GM18907 (cell line): ENCODE measurements at regions not wholly inside any gene's neighbourhood (a gene's known extent, or its start where the extent isn't known, plus 50 kb on each side); places are given as distances from the start of the nearest gene placed in this dataset.
A peak's percentile ranks its signal among the peaks of the same experiment; 100 is the strongest.

Source experiments
- ATAC-seq: cut with Tn5 transposase; IDR thresholded peaks from one replicate; pipeline ENCODE4 v1.9.1; 2021; ENCODE audit warnings: mild to moderate bottlenecking, moderate library complexity; ENCODE audit not compliant: unreplicated experiment

- no peak for ATAC-seq
These were observed 317.9 kb downstream of the ETS1 start for GRCh38 chr11:128269466-128269865.

DNA sequence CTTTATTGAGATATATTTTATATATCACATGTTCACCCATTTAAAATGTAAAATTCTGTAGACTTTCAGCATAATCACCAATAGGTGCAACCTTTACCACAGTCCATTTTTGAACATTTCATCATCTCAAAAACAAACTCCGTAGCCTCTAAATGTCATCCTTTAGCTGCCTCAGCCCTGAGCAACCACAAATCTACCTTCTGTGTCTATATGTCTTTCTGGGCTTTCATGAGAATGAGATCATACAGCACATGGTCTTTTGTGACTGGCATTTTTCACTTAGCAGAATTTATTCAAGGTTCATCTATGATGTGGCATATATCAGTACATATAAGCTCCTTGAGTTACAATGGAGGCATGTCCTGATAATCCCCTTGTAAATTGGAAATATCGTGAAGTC, 320.5 kb downstream of the ETS1 start:
- no peak for ATAC-seq

- ATAC-seq: no peak
These were observed 324.7 kb downstream of the ETS1 start for GRCh38 chr11:128262463-128263345.

GRCh38 chr11:128261011-128261421, 326.3 kb downstream of the ETS1 start:
- peak; percentile 72 for ATAC-seq

DNA sequence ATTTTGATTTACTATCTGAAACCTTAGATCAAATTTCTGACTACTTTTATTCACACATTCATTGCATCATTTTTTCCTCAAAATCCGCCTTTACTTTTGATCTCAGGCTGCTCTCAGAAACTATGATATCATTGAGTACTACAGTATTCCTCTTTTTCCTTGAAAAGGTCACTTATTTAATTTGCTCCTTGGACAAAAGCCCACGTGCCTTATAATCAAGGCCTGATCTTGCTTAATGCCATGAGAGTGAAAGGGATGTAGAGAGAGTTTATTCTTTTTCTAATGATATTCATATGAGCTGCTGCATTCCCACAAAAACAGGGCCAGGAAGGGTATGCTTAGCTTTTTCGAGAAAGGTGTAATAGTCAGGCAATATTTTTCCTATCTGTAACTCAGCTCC, 327.0 kb downstream of the ETS1 start:
- no peak for ATAC-seq

GRCh38 chr11:128259816-128260215, 327.5 kb downstream of the ETS1 start:
- ATAC-seq: no peak

- ATAC-seq: no peak
These were observed 332.4 kb downstream of the ETS1 start for GRCh38 chr11:128254941-128255340.

- no peak for ATAC-seq
These were observed 336.2 kb downstream of the ETS1 start for GRCh38 chr11:128251140-128251539.

DNA sequence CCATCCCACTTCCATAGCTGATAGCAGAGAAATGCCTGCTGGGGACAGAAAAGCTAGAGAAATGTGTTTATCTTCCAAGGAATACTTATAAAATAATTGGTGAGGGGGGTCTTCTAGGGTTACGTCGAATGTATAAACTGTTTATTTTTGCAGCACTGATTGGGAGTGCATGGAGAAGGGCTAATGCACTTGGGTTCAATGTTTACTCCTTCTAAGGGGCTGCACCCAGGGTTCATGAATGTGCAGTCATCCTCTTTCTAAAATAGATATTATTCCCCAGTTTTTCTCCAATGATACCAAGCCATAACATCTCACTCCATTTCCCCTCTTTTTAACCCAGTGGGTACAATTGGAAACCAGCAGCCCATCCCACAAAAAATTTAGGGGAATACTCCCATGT, 336.9 kb downstream of the ETS1 start:
- ATAC-seq: no peak

DNA sequence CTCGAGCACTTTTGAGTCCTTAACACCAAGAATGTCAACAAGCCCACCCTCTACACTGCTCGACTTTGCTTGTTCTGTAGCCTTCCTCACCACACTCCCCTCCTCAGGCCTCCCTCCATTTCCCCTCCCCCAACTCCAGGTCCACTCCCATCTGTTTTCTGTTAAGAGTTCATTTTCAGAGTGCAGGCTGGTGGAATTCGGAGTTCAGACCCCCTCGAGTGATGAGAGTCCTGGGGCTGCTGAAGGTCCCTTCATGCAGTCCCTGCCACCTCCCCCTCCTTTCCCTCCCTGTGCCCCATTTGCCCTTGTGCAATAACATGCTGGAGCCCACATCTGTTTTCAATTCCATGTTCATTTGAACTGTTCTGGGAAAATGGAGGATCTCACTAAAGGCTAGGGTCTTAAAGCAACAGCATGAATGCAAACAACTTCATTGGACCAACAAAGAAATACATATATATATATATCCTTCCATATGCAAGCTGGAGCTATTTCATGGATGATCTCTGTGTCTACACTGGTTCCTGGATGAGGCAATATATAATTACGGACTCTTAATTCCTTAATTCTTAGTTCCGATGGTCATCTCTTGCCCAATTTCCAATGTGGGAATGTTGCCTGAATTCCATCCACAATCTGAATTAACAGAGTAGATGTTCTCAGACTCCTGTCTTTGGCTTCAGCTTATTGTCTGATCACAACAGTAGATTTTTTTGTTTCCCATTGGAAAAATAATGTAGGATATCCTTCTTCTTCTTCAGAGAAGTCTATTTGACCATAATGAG, 340.4 kb downstream of the ETS1 start:
- no peak for ATAC-seq

DNA sequence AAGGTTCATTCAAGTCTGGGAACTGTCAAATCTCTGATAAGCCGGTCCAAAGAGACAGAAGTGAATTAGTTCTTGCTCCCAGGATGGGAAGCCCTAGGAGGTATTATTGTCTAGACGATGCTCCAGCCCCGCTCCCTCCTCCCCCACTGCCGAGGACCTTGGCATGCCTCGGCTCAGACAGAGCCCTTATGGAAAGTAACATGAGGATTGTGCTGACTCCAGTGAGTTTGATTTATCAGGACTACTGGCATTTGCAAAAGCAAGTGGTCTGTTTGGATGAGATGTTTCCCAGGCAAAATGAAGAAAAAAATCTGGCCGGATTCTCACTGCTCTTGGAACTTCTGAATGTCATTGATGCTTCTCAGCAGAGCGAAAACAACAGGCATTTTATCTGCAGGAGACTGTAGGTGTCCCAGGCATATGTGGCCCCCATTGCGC, 341.0 kb downstream of the ETS1 start:
- ATAC-seq: no peak

DNA sequence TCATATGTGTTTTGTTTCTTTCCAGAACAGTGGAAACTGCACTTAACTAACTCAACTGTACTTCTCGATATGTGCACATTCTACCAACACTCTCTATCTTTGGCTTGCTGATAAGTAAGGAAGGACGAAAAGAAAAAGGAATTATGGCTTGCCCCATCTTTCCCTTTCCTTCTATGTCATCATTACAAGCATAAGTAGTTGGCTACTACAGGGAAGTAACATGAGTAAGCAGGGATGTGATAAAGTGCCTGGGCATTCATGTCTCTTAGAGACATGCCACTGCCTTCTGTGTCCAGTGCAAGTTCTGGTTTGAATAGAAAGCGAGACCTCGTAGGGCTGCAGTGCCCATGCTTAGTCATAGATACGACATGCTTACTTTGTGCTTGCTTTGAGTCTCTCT, 342.5 kb downstream of the ETS1 start:
- no peak for ATAC-seq

- no peak for ATAC-seq
These were observed 344.9 kb downstream of the ETS1 start for GRCh38 chr11:128242451-128242850.

- no peak for ATAC-seq
These were observed 346.8 kb downstream of the ETS1 start for GRCh38 chr11:128240546-128240945.

DNA sequence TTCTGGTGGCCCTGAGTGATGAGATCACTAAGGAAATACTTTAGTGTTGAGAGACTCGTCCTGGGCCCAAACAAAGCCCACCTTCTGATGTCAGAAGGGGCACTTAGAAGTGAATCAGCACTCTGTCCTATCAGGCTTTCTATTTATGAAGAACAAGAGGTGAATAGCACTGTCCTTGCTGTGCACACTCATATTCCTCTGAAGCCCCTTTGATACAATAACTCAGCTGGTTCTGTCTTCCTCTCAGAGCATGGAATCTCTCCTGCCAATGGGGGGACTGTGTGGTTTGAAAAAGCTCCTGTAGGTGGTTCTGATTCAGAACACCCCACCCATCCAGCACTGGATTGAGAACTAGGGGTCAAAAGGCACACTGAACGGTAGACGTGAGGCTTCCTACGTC, 348.1 kb downstream of the ETS1 start:
- ATAC-seq: no peak

DNA sequence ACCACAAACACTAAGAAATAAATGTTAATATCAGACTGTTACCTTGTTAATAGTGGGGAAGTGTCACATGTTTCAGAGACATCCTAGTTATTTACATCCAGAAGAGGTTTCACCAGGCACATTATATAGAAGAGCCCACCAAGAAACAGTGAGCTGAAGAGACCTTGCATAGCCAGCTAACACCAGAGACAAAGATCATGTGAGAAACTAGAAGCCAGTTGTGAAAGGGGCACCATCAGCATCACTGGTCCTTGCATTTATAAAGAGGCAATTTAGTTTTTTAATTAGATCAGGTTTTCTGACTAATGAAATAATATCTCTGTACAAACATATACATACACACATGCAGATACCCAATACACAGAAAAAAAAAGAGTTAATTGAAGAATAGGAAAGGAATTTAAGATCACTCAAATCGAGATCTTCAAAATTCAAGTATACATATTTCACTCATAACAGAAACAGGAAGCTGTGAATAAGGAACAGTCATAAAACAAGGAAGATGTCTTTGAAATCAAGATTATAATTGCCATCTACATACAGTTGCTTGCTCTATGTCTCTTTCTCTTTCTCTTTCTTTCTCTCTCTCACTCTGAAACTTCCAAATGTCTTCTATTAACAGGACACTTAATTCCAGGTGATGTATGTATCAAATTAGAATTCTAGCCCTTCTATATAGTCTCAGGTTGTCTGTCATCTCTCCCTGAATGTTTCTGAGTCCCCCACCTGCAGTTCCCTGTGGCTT, 348.7 kb downstream of the ETS1 start:
- no peak for ATAC-seq

- ATAC-seq: no peak
These were observed 350.6 kb downstream of the ETS1 start for GRCh38 chr11:128236506-128237498.

- no peak for ATAC-seq
These were observed 351.4 kb downstream of the ETS1 start for GRCh38 chr11:128235958-128236357.

DNA sequence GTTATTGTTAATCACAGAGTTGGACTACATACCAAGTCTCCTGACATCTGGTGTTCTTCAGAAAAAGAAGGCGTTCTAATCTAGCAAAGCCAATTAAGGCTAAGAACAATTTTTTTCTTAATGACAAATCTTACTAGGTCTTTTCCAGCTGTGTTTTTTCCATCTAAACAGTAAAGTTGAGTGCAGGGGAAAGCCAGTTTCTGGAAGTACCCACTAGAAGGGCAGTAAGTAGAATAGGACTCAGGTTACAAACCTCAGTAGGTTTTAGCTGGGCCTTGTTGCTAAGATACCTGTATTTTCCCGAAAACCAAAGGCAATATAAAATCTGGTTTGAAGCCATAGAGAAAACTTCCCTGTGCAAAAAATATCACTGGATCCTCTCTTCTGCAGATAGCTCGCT, 351.9 kb downstream of the ETS1 start:
- no peak for ATAC-seq

- ATAC-seq: no peak
These were observed 353.2 kb downstream of the ETS1 start for GRCh38 chr11:128234143-128234542.
